GM19328 (cell line): ENCODE measurements at regions not wholly inside any gene's neighbourhood (a gene's known extent, or its start where the extent isn't known, plus 50 kb on each side); places are given as distances from the start of the nearest gene placed in this dataset.

Experiments
- ATAC-seq: cut with Tn5 transposase; IDR thresholded peaks from one replicate; pipeline ENCODE4 v1.9.1; 2021; ENCODE audit warnings: mild to moderate bottlenecking, moderate library complexity; ENCODE audit not compliant: unreplicated experiment

DNA sequence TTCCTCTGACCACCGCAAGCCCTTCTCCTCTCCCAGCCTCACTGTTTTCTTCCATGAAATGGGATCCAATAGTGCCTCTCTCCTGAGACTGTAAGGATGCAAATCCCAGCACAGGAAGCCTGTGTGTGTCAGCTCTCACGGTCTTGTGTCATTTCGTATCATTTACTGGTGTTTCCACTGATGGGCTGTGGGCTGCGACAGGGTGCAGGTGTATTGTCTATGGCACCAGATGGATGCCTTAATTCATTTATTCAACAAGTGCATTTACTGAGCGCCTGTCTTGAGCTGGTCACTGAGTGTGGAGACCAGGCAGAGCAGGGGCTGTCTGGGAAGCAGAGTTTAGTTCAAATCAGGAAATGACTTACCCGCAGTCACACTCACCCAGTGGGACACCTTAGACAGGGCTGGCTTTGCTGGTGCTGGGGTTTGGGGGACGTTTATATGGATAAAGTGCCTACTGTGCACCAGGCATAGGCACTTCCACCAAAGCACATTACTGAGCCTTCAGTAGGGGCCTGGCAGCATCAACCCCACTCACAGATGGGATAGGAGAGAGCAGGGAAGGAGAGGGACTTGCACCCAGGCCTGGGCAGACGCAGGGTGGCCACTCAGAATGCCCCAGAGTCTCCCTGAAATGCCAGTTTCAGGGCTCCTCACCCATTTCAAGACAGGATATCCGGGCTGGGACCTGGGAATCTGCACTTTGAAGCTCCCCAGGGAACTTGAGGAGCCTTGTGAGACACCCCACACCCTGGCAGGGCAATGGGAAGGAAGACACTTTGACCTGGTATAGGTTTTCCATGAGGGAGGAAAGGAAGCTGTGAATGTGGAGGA, 398.9 kb downstream of the MATN1 start:
- ATAC-seq: no peak

DNA sequence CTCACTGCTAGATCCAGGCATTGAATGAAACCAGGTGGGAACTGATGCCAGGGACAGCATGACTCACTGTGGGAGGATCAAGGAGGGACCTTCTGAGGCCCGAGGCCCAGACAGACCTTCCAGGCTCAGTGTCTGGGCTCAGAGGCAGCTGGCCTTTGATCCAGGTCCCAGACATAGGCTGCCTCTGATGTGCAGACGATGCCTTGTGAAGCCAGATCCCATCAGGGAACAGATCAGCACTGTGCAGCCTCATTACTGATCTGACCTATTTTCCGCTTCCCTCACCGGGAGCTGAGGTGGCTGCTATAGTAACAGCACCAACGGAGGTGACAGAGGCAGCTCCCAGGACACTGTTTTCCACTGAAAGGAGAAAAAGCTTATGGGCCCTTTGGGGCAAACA, 399.5 kb downstream of the MATN1 start:
- no peak for ATAC-seq

DNA sequence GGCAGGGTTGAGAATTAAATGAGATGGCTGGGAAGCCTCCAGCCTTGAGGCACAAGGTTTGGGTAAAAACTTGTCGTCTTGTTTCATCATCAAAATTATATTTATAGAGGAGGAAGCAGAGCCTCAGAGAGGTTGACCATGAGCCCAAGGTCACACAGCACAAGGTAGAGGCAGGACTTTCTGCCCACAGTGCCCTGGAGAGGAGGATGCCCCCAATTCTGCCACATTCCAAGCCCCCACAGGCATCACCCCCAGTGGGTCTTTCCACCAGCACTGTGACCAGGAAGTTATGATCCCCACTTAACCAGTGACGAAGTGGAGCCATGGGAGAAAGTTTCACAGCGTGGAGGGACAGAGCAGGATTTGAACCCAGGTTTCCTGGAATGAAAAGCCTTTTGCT, 400.0 kb downstream of the MATN1 start:
- ATAC-seq: no peak

DNA sequence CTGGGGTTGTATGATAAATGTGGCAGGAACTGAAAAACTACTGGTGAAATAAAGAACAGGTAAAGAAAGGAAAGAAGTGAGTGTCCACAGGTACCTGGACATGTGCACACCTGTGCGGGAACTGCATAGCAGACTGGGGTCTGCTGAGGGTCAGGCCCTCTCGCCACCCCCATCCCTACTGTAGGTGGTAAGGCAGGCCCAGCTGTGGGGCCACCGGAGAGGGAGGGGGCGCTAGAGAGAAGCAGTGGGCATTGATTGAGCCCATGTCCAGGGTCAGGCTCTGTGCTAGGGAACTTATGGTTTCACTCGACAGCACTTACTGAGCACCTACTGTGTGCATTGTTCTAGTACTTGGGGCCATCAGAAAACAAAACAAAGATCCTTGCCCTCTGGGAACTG, 400.5 kb downstream of the MATN1 start:
- no peak for ATAC-seq

DNA sequence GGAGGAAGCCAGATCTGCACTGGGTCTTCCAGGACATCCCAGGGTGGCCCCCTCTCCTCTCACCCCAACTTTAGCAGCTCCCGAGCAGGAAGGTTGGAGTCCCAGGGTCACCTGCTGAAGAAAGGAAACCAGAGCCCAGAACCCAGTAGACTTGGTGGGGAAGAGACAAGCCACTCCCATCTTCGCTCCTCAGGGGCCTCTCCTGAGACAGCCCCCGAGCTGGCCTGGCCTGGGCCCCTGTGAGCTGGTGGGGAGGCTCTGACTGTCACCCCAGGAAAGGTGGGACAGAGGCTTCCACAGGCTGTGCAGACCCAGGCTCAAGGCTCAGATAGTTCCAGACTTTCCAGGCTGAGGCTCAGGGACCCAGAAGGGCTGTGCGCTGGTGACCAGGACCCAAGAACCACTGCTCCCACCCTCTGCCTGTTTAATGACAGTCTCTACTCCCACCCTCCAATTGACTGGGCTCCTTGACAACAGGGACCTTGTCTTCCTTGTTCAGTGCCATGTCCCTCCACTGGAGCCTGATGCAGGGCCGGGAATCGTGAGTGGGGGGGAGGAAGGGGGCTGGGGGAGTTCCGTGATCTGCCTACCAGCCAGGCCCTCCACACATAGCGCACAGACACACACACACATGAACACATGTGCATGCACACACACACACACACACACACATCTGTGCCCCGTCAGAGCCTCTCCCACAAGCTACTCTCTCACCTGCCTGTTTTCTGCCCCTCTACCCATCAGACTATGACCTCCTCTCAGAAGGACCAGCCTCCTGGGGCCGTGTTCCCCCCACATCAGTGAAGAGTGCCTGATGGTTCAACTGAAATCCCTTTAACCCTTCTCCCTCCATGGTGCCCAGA, 401.2 kb downstream of the MATN1 start:
- ATAC-seq: no peak

DNA sequence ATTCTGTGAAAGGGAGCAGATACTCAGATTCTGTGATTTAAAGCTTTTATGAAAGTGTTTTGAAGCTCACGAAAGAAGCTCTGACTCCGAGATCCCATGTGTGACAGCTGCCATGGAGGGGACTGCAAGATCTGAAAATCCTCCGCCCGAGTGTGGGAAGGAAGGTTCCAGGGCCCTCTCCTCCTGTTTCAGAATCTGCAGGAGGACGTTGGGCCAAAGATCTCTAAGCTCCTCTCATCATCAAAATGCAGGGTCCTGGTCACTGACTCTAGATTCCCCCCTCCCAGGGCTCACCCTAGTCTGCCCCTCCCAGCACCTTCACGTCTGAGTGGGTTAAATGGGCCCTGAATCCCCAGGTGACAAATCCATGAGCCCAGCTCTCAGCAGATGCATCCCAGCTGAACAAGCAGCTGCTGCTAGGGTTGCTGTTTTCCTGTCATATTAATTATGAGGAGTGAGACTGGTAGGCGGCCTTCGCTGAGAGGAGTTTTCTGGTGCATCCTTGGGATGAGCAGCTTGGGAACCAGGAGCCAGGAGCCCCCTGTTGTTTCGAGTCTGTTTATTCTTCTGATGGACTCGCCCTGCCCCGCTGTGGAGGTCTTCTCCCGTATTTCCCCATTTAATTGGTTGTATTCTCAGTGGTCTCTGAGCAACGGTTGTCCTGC, 402.0 kb downstream of the MATN1 start:
- ATAC-seq: no peak

DNA sequence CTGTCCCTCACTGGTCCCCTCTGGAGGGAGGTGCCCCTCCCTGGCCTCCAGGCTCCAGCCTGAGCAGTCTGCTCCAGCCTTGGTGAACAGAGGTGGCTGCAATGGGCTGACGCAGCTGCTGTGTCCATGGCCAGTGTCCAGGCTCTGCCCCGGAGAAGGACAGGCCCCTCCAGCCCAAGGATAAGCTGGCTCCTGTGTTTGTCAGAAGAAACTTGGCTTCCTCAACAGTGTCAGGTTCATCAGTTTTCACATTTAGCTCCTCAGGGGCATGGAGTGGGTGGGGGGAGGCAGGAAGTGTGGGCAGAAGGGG, 402.8 kb downstream of the MATN1 start:
- no peak for ATAC-seq

DNA sequence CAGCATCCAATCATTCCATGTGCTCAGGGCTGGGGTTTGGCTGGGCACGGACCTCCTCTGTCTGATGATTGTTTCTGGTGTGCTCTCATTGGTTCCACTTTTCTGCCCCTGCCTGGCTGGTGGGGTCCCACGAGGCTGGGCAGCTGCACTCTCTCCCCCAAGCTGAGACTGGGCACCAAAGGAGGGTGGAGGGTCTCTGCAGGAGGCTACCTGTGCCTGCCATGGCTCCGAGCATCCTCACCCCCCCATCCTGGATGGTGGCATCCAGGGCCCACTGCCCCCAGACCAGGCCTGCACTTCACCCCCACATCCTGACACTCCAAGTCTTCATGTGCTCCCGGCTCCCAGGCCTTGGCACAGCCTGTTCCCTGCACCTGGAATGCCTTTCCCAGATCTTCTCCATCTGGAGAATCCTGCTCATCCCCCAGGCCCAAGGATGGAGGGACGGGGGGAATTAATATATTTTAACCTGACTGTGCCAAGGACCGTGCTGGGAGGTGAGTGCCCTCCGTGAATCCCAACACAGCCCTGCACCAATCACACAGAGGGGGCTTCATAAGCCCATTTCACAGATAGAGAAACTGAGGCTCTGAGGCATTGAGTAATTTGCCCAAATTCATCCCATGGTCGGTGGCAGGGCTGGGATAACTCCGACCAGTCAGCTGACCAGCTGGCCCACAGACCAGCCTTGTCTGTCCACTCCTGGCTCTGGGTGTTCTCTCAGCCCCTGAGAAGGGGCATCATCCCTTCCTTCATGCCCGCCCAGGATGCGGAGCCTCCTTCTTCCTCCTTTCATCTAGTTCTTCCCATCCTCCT, 403.4 kb downstream of the MATN1 start:
- ATAC-seq: no peak

DNA sequence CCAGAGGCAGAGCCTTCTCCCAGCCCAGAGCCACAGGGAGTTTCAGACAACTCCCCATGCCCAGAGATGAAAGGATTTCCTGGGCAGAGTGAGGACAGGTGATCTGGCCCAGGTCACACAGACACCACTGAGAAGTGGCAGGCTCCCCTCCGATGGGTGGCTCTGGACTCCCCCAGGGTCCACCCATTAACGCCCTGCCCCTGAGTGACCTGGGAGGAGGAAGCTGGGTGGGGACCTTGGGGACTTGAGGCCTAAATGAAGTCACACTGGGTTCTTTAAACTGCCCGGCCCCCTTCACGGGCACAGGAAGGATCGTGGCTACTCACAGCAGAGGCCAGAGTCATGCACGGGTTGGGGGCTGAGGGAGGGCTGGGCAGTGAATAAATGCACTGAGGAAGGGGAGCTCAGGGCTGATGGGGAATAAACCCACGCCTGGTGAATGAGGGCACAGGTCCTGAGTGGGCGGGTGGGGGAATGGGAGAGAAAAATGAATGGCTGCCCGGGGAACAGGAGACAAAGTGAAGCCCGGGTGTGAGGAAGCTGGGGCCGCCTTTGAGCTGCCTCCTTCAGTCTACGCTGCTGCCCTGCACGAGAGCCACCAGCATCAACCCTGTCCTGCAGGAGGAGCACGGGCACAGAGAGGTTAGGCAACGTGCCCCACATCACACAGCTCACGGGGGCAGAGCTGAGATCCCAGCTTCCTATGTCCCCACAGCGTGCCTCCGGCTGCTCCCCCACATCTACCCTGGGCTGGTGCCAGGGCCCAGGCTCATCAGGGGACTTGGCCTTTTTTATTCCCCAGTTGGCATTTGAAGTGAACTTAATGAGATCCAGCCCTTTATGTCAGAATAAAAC, 404.3 kb downstream of the MATN1 start:
- ATAC-seq: no peak

DNA sequence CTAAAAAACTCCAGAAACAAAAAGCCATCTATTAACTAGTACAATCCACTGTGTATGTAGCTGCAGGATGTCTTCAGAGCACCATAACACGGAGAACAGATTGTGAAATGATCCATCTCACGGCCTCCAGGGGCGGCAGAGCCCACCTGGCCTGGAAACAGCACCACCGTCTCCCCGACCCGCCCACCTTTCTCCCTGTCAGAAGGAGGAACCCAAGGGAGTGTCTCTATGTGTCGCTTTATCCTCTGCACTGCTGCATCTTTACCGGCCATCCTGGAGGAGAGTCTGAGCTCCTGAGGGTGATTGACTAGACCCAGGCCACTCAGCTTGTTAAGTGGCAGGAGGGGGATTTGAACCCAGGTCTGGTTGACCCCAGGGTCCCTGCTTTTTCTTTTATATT, 405.0 kb downstream of the MATN1 start:
- ATAC-seq: no peak

DNA sequence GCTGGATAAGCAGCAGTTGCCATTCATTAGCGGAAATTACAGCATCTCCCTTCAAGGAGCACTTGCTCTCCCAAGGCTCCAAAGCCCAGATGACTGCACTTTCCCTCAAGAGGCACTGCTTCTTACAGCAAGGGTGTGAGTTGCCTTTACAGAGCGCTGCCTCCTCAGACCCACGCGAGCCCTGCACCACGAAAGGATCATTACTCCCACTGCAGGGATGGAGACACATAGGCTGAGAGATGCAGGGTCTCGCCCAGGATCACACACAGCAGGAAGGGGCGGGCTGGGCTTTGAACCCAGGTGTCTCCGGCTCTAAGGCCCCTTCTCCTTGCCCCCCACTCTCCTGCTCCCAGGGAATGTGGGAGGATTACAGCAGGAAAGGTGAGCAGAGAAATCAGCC, 405.5 kb downstream of the MATN1 start:
- ATAC-seq: no peak

DNA sequence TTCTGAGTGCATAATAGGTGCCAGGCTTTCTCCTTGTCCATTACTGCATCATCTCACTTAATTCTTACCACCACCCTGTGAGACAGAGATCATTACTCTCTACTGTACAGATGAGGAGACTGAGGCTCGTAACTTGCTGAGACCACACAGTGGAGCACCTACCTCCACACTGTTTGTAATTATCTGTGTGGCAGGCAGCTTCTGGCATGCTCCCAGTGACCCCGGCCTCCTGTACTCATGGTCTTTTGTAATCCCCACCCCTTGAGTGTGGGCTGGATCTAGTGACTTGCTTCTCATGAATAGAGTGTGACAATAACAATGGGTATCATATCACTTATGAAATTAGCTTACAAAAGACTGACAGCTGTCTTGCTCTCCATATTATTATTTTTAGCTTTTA, 407.3 kb downstream of the MATN1 start:
- ATAC-seq: no peak

DNA sequence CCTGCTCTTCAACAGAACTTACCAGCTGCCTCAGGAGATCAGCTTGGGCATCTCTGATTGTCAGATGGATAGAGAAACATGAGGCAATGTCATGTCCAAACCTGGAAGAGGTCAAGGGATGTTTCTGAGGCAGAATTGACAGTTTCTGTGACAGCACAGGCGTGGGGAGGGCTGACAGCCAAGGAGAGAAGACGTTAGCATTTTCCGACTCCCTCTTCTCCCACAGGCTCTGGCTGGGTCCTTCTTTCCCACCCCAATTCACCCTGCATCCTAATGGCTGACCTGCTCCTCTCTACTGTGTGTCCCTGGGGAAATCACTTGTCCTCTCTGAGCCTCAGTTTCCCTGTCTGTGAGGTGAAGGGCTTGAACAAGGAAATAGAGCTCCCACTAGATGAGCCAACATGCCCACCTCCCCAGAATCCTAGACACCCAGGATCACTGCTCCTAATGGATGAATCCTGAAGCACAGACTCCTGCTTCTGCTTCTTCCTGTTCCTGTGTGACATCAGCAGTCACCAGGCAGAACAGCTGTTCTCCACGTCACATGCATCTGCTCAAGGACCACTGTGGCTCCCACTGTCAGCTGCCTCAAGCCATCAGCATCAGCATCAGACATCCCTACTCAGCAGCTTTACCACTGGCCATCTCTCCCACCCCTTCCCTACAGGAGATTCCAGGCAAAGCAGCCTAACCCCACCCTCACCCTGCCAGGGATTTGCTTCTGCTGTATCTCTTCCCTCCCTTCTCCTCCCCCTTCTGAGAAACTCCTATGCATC, 408.0 kb downstream of the MATN1 start:
- ATAC-seq: no peak

DNA sequence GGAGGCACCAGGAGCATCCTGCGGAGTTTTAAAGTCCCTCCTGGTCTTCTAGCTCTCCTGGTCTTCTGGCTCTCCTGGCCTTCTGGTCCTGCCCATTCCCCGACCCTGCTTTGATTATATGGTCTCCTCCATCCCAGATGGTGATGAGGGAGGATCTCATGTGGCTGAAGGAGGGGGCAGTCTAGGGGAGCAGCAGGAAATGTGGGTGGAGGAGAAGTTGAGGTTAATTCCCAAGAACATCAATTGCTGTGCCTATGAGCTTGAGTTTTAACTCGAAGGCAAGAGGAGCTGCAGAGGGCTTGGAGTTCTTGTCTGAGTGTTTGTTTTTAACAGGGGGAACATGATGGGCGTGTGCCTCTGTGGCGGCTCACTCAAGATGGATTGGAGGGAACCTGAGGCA, 408.8 kb downstream of the MATN1 start:
- ATAC-seq: no peak

DNA sequence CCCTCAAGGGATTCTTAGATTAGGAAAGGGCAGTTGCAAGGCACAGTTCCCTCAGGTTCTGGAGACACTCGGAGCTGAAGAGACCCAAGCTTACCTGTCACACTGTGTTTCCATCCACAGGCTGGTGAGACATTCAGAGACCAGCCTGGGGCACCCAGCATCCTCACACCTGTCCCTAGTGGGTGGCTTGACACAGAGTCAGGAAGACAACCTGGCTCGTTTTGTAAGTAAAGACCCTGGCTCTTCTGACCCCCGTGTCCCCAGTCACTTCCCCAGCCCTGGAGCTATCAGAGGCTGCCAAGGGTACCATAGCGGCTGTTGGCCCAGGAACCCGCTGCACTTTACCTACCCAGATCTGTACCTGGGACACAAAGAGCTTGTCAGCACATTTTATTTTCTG, 409.8 kb downstream of the MATN1 start:
- no peak for ATAC-seq

DNA sequence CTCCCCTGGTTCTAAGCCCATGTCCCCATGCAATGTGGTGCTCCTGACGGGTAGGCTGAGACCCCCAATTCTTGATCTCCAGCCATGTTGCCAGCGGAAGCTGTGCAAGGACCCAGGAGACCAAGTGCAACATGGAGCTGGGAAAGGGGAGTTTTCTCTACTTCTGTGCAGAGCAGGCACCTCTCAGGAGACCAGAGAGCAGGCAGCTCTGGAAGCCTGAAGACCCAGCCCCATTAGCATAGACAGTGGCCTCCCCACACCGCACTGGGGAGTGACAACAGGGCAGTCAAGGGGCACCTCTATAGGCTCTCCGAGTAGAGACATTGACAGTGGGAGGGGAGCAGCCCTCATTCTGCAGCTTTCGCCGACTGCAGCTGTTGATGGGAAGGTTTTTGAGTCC, 410.2 kb downstream of the MATN1 start:
- ATAC-seq: no peak

DNA sequence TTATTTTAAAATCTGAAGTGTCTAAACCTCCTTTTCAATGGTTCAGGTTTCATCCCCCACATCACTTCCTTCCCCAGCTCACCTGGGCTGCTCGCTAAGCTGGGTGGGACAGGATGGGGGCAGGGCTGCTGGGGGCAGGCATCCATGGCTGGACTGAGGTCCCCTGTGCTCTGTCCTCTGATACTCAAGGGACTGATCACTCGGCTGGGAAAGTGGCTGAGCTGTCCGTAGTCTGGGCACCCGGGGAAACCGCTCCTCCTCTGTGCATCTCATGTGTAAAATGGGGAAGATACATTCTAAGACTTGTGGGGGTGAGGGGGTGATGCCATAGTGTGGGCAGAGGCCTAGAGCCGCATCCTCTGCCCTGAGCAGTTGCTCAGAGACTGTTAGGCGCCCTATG, 411.2 kb downstream of the MATN1 start:
- no peak for ATAC-seq

DNA sequence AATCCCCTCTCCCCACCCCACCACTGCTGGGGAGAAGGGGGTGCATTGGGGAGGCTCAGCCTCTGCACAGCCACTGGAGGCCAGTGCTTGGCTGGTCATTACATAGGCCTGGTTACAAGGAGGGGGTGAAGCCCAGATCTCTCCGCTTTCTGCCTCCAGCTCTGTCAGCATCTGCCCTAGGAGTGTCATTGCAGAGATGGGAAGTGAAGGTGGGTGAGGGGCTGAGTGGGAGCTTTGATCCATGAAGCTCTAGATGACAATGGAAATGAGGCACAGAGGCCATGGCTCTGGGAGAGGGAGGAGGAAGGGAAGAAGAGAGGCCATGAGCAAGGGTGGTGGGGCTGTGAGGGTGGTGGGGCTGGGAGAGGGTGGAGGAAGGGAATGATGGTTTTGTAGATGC, 411.6 kb downstream of the MATN1 start:
- ATAC-seq: no peak

DNA sequence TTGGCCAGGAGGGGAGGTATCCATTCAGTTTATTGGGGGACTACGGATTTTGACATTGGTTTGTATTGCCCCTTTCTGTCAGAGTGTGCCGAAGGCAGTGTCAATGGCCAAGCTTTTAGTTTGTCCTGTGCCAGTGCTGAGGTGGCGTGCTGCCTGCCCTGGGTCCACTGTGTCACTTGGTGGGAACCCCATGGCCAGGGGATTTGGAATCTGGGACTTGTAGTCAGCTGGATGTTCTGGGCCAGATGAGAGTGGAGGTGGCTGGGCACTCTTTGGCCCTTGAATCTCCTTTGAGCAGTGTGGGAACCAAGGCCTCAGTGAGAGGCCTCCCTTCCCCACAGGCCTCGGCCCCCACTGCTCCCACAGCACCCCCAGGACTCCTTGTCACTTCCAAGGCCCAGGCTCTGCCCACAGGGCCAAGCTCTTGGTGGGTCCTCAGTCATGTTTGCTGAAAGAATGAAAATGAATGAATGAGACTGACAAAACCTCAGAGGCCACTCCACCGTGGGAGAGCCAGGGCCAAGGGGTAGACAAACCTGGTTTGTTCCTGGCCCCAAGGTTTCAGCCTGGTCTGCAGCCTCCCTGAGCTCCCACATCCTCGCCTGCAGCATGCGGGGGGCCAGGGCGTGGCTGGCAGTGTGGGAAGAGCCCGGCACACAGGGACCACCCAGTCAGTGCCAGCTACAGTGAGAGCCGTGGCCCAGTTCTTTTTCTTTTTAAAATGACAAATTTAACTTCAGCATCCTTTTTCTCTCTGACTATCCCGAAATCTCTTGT, 412.2 kb downstream of the MATN1 start:
- ATAC-seq: no peak
